K562 (cell line): ENCODE measurements at regions not wholly inside any gene's neighbourhood (a gene's known extent, or its start where the extent isn't known, plus 50 kb on each side); places are given as distances from the start of the nearest gene placed in this dataset.

Source experiments
- FOSL1 ChIP-seq: fragments of 200-800 bp; sonication (Bioruptor generic); conservative IDR thresholded peaks from 2 replicates; pipeline ENCODE4 v1.6.1; 2016; ENCODE audit warnings: missing genetic modification characterization, missing compliant biosample characterization
- KLF10 ChIP-seq: fragments of 250-450 bp; sonication (Bioruptor Pico); IDR thresholded peaks from 2 replicates; pipeline ENCODE4 v1.6.1; 2021; ENCODE audit warnings: matching md5 sums
- NR1H2 ChIP-seq: sonication (generic); formaldehyde crosslinking; IDR thresholded peaks from 2 replicates; pipeline ENCODE4 v1.4.0; 2020; ENCODE audit warnings: mild to moderate bottlenecking, missing genetic modification reagents
- PML ChIP-seq: IDR thresholded peaks from 2 replicates; pipeline ENCODE4 v1.6.1; 2012; ENCODE audit warnings: low read length, inconsistent platforms
- POLR2A ChIP-seq: fragments of 450-650 bp; conservative IDR thresholded peaks from 2 replicates; pipeline ENCODE4 v1.6.1; 2016
- U2AF1 ChIP-seq: fragments of 200-400 bp; formaldehyde crosslinking; optimal IDR thresholded peaks from 2 replicates; pipeline ENCODE3; 2017; ENCODE audit warnings: mild to moderate bottlenecking, low read depth, low read length, moderate library complexity
- ZBTB7A ChIP-seq: IDR thresholded peaks from 2 replicates; pipeline ENCODE4 v1.6.1; 2011; ENCODE audit warnings: low read depth, mild to moderate bottlenecking, low read length, moderate library complexity, borderline replicate concordance; ENCODE audit not compliant: control insufficient read depth
- ZBTB8A ChIP-seq: fragments of 450-650 bp; IDR thresholded peaks from 2 replicates; pipeline ENCODE4 v1.6.1; 2018; ENCODE audit warnings: mild to moderate bottlenecking, moderate library complexity; ENCODE audit not compliant: partially characterized antibody
- ZNF436 ChIP-seq: fragments of 250-450, 450-650 bp; sonication (Bioruptor Pico); formaldehyde crosslinking; IDR thresholded peaks from 2 replicates; pipeline ENCODE4 v1.7.0; 2020; ENCODE audit warnings: mild to moderate bottlenecking
- ZNF57 ChIP-seq: fragments of 450-650 bp; formaldehyde crosslinking; IDR thresholded peaks from 2 replicates; pipeline ENCODE4 v1.4.0; 2020; ENCODE audit warnings: mild to moderate bottlenecking, moderate library complexity
- TF ChIP-seq, protein P1 (sequence below): sonication (generic); formaldehyde crosslinking; IDR thresholded peaks from 2 replicates; pipeline ENCODE4 v1.8.1; 2022; ENCODE audit warnings: missing genetic modification reagents
- TF ChIP-seq, protein P2 (sequence below): sonication (generic); formaldehyde crosslinking; IDR thresholded peaks from 2 replicates; pipeline ENCODE4 v1.8.0; 2022; ENCODE audit warnings: mild to moderate bottlenecking, missing genetic modification reagents
- TF ChIP-seq, protein P3 (sequence below): fragments of 250-450 bp; sonication (Bioruptor Pico); IDR thresholded peaks from 2 replicates; pipeline ENCODE4 v1.4.0; 2020
- TF ChIP-seq, protein P4 (sequence below), 2 experiments: fragments of 450-650 bp in 1 of 2; sonication (generic) in 1 of 2; formaldehyde crosslinking in 1 of 2; IDR thresholded peaks in 1 of 2; conservative IDR thresholded peaks in 1 of 2; 2 replicates each; pipeline versions ENCODE4 v1.6.1 to v1.8.1; 2016 to 2023; ENCODE audit warnings: mild to moderate bottlenecking in 2 of 2, moderate library complexity in 2 of 2, inconsistent platforms in 1 of 2, missing genetic modification reagents in 1 of 2

DNA sequence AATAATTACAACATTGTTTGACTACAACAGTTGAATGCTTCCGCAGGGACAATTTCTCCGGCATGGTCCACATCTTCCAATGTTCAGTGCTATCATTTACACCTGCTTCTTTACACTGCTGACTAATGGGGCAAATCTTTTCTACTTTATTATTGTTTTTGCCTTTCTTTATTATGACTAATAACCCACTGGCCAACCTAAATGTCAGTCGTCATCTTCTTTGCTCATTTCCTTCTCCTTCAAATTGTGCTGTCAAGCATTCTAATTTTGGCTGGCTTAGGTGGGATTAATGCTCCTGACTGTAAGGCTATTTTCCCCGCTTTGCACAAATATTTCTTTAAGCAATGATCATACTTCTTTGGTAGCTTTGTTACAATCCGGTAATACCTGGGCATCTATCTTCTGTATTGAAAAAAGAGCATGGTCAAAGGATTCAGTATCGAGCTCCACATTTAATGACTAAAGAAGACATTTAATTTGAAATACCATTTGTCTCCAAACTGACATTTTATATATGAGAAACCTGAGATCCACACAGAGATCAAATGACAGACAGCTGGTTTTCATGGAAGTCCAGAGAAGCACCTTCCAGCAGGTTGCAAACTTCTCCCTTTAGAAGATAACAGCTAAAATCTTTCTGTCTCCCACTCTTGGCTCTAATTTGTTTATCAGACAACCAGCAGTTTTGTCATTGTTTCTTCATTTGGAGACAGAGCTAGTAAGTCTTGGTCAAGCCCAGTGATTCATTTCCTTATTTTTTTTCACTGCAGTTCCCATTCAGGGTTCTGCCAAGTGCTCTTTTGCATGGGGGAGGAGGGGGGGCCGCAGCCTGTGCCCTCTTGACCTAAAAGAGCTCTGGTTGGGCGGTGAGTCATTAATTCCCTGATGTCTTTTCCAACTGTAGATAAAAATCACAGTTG lies 132.9 kb downstream of the SOCS6 start (continued):
- TF ChIP-seq, protein P1, sequence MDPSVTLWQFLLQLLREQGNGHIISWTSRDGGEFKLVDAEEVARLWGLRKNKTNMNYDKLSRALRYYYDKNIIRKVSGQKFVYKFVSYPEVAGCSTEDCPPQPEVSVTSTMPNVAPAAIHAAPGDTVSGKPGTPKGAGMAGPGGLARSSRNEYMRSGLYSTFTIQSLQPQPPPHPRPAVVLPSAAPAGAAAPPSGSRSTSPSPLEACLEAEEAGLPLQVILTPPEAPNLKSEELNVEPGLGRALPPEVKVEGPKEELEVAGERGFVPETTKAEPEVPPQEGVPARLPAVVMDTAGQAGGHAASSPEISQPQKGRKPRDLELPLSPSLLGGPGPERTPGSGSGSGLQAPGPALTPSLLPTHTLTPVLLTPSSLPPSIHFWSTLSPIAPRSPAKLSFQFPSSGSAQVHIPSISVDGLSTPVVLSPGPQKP (CRISPR knock-in tag), result no peak
- TF ChIP-seq, protein P2, sequence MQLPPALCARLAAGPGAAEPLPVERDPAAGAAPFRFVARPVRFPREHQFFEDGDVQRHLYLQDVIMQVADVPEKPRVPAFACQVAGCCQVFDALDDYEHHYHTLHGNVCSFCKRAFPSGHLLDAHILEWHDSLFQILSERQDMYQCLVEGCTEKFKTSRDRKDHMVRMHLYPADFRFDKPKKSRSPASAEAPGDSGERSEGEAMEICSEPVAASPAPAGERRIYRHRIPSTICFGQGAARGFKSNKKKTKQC (CRISPR knock-in tag), result no peak
- TF ChIP-seq PML (no peak), ZNF57 (CRISPR knock-in tag) (no peak), POLR2A (no peak), FOSL1 (tag) (peak; percentile 94), ZNF436 (CRISPR knock-in tag) (no peak), NR1H2 (no peak), ZBTB8A (no peak), ZBTB7A (no peak), U2AF1 (no peak), KLF10 (CRISPR knock-in tag) (no peak)
- TF ChIP-seq, protein P3, sequence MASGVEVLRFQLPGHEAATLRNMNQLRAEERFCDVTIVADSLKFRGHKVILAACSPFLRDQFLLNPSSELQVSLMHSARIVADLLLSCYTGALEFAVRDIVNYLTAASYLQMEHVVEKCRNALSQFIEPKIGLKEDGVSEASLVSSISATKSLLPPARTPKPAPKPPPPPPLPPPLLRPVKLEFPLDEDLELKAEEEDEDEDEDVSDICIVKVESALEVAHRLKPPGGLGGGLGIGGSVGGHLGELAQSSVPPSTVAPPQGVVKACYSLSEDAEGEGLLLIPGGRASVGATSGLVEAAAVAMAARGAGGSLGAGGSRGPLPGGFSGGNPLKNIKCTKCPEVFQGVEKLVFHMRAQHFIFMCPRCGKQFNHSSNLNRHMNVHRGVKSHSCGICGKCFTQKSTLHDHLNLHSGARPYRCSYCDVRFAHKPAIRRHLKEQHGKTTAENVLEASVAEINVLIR (CRISPR knock-in tag), result no peak
- TF ChIP-seq, protein P4, sequence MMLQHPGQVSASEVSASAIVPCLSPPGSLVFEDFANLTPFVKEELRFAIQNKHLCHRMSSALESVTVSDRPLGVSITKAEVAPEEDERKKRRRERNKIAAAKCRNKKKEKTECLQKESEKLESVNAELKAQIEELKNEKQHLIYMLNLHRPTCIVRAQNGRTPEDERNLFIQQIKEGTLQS (IDR thresholded peaks at IDR 0.05), result peak; percentile 46
- TF ChIP-seq, protein P4 (CRISPR knock-in tag; conservative IDR thresholded peaks at IDR 0.05), result no peak
